ENCODE measurements at regions not wholly inside any gene's neighbourhood (a gene's known extent, or its start where the extent isn't known, plus 50 kb on each side); places are given as distances from the start of the nearest gene placed in this dataset.

- TF ChIP-seq CTCF (conservative IDR thresholded peaks at IDR 0.05 in 1 of 2, IDR thresholded peaks at IDR 0.05 in 1 of 2; ENCODE audit: extremely low read depth in 1 of 2, insufficient read depth in 1 of 2, low read depth in 1 of 2, low read length in 2 of 2), result no peak
- TF ChIP-seq EZH2 (IDR thresholded peaks at IDR 0.05; ENCODE audit: borderline replicate concordance, low read length), result no peak
These were observed 209.9 kb downstream of the CPE start for GRCh38 chr4:165588534-165589315.
